Upper lobe of left lung (tissue), 4 donors: ENCODE measurements at regions not wholly inside any gene's neighbourhood (a gene's known extent, or its start where the extent isn't known, plus 50 kb on each side); places are given as distances from the start of the nearest gene placed in this dataset.

ENCODE experiments used
- CTCF ChIP-seq, 6 experiments: fragments of 450-650 bp in 4 of 6; fragments of 200-600 bp in 2 of 6; sonication (generic) in 2 of 6; IDR thresholded peaks; one replicate each; pipeline ENCODE4 v1.5.1; 2016 to 2019; ENCODE audit warnings: antibody characterized with exemption in 6 of 6
- EP300 ChIP-seq, 4 donors: sonication (generic); formaldehyde crosslinking; IDR thresholded peaks; one replicate each; pipeline ENCODE4 v1.5.1; 2017; ENCODE audit warnings: antibody characterized with exemption in 4 of 4, control low read depth in 2 of 4
- POLR2A ChIP-seq, 4 donors: fragments of 450-650 bp; IDR thresholded peaks; one replicate each; pipeline ENCODE4 v1.5.1; 2016 to 2017; ENCODE audit warnings: antibody characterized with exemption in 4 of 4, mild to moderate bottlenecking in 2 of 4
- POLR2AphosphoS5 ChIP-seq, 2 donors: sonication (generic); formaldehyde crosslinking; IDR thresholded peaks; one replicate each; pipeline ENCODE4 v1.5.1; 2017; ENCODE audit warnings: antibody characterized with exemption in 2 of 2

DNA sequence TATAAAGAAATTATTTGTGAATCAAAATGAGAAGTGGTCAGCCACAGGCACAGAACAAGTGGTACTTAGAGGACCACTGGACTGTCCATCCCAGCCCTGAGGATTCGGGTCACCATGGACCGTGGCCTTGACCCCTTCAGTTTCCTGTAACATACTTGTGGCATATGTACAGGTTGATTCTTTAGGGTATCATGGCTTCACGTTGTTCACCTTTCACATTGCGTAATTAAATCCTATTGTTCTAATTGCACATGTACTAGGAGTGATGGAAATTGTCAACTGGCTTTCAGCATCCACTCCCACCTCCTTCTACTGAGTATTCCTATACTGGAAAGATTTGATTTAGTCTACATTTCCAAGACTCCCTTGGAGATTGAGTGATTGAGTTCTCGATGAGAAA is 148.3 kb upstream of the GJB5 start:
- no peak for TF ChIP-seq CTCF (IDR thresholded peaks at IDR 0.05)
- no peak for TF ChIP-seq POLR2A (IDR thresholded peaks at IDR 0.05)
- no peak for TF ChIP-seq POLR2AphosphoS5 (IDR thresholded peaks at IDR 0.05)
- no peak for TF ChIP-seq EP300 (IDR thresholded peaks at IDR 0.05)
